Breast epithelium (tissue), 3 donors: ENCODE measurements at regions not wholly inside any gene's neighbourhood (a gene's known extent, or its start where the extent isn't known, plus 50 kb on each side); places are given as distances from the start of the nearest gene placed in this dataset.

Experiments
- CTCF ChIP-seq, 3 donors: fragments of 450-650 bp; IDR thresholded peaks; one replicate each; pipeline ENCODE4 v1.5.1; 2016 to 2017; ENCODE audit warnings: antibody characterized with exemption in 3 of 3, mild to moderate bottlenecking in 3 of 3, moderate library complexity in 3 of 3
- POLR2A ChIP-seq: fragments of 450-650 bp; IDR thresholded peaks from one replicate; pipeline ENCODE4 v1.6.1; 2016; ENCODE audit warnings: antibody characterized with exemption, mild to moderate bottlenecking, moderate library complexity
- POLR2AphosphoS5 ChIP-seq, 3 donors: sonication (generic); formaldehyde crosslinking; IDR thresholded peaks; one replicate each; pipeline ENCODE4 v1.6.1; 2017; ENCODE audit warnings: antibody characterized with exemption in 3 of 3

- TF ChIP-seq CTCF (IDR thresholded peaks at IDR 0.05) = no peak
- no peak for TF ChIP-seq POLR2A
- TF ChIP-seq POLR2AphosphoS5 (IDR thresholded peaks at IDR 0.05) = no peak
Measured at GRCh38 chr14:53295372-53295771, 142.2 kb upstream of the DDHD1 start.
